ENCODE measurements at regions not wholly inside any gene's neighbourhood (a gene's known extent, or its start where the extent isn't known, plus 50 kb on each side); places are given as distances from the start of the nearest gene placed in this dataset.
A peak's percentile ranks its signal among the peaks of the same experiment; 100 is the strongest.
"Not testable (repeated sequence)": the region's sequence is repeated elsewhere in the genome, so short reads cannot be mapped to it uniquely, and the experiment has no call there.

- no peaks in the 10 kb centered on the region for H3K27me3 ChIP-seq (ENCODE audit: insufficient read depth, low read length)
- H3K27ac ChIP-seq (ENCODE audit: low read depth, low read length): peak overlapping the region; percentile 46; the same call in 1 of the 2 replicates
- peaks cover 39% of the 10 kb centered on the region for H3K4me1 ChIP-seq (ENCODE audit: insufficient read depth, low read length)
- no peak overlapping the region for H3K9ac ChIP-seq (ENCODE audit: low read depth, low read length)
- H3K9me3 ChIP-seq (ENCODE audit: insufficient read depth, low read depth, low read length): no peaks in the 10 kb centered on the region
- 100% methylated on average over 1 of the region's 1 CpG for WGBS
- no peaks in the 10 kb centered on the region for H3K36me3 ChIP-seq (ENCODE audit: insufficient read depth, low read length)
- no peak overlapping the region for H3K4me3 ChIP-seq (ENCODE audit: low read length)
Measured at GRCh38 chr4:173091362-173091761, 77.2 kb upstream of the GALNT7 start.

DNA sequence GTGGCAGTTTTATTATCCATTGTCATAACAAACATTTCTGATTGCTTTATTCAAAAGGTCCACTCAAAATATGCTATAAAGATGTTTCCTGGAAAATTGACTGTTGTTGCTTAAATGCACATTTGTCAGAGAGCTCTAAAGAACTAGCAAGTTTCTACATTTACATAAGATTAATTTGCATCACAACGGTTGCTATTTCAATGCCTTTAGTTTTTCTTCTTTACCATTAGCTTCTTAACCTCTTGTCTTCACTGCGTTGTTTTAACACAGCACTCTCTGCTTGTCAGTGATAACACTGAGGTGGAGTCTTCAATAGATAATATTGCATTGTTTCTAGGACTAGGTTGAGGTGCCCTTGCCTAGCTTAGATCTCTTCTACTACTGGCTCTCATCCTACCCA lies 76.7 kb upstream of the GALNT7 start:
- WGBS: 5% methylated on average over 2 of the region's 2 CpGs
- Histone ChIP-seq H3K9ac (ENCODE audit: low read depth, low read length) (no peak overlapping the region), H3K36me3 (ENCODE audit: insufficient read depth, low read length) (no peaks in the 10 kb centered on the region), H3K27ac (ENCODE audit: low read depth, low read length) (peak overlapping the region; percentile 46; the same call in 1 of the 2 replicates), H3K4me1 (ENCODE audit: insufficient read depth, low read length) (peaks cover 39% of the 10 kb centered on the region), H3K4me3 (ENCODE audit: low read length) (peak overlapping the region; percentile 1; the same call in 1 of the 2 replicates), H3K27me3 (ENCODE audit: insufficient read depth, low read length) (no peaks in the 10 kb centered on the region), H3K9me3 (ENCODE audit: insufficient read depth, low read depth, low read length) (no peaks in the 10 kb centered on the region)

GRCh38 chr4:173093361-173093760 lies 75.2 kb upstream of the GALNT7 start:
- Histone ChIP-seq H3K4me3 (ENCODE audit: low read length) (no peak overlapping the region), H3K9ac (ENCODE audit: low read depth, low read length) (no peak overlapping the region), H3K9me3 (ENCODE audit: insufficient read depth, low read depth, low read length) (no peaks in the 10 kb centered on the region), H3K36me3 (ENCODE audit: insufficient read depth, low read length) (no peaks in the 10 kb centered on the region), H3K27me3 (ENCODE audit: insufficient read depth, low read length) (no peaks in the 10 kb centered on the region), H3K27ac (ENCODE audit: low read depth, low read length) (no peak overlapping the region), H3K4me1 (ENCODE audit: insufficient read depth, low read length) (peaks cover 39% of the 10 kb centered on the region)
- 62% methylated on average over 1 of the region's 1 CpG for WGBS

GRCh38 chr4:173094739-173095421 lies 73.7 kb upstream of the GALNT7 start:
- Histone ChIP-seq H3K27ac (ENCODE audit: low read depth, low read length) (no peak overlapping the region), H3K27me3 (ENCODE audit: insufficient read depth, low read length) (no peaks in the 10 kb centered on the region), H3K4me1 (ENCODE audit: insufficient read depth, low read length) (peaks cover 39% of the 10 kb centered on the region), H3K9ac (ENCODE audit: low read depth, low read length) (no peak overlapping the region), H3K36me3 (ENCODE audit: insufficient read depth, low read length) (no peaks in the 10 kb centered on the region), H3K9me3 (ENCODE audit: insufficient read depth, low read depth, low read length) (no peaks in the 10 kb centered on the region), H3K4me3 (ENCODE audit: low read length) (no peak overlapping the region)
- WGBS: 90% methylated on average over 1 of the region's 2 CpGs

GRCh38 chr4:173099447-173099846 lies 69.2 kb upstream of the GALNT7 start:
- not testable (repeated sequence) for H3K4me3 ChIP-seq (ENCODE audit: low read length); H3K27ac ChIP-seq (ENCODE audit: low read depth, low read length); H3K27me3 ChIP-seq (ENCODE audit: insufficient read depth, low read length); H3K4me1 ChIP-seq (ENCODE audit: insufficient read depth, low read length); H3K9me3 ChIP-seq (ENCODE audit: insufficient read depth, low read depth, low read length); H3K9ac ChIP-seq (ENCODE audit: low read depth, low read length); H3K36me3 ChIP-seq (ENCODE audit: insufficient read depth, low read length)
- WGBS: 97% methylated on average over 6 of the region's 6 CpGs

GRCh38 chr4:173111031-173111430 lies 57.6 kb upstream of the GALNT7 start:
- Histone ChIP-seq H3K4me3 (ENCODE audit: low read length) (no peak overlapping the region), H3K4me1 (ENCODE audit: insufficient read depth, low read length) (peaks cover 6% of the 10 kb centered on the region; the same call in 1 of the 2 replicates), H3K36me3 (ENCODE audit: insufficient read depth, low read length) (no peaks in the 10 kb centered on the region), H3K9me3 (ENCODE audit: insufficient read depth, low read depth, low read length) (no peaks in the 10 kb centered on the region), H3K9ac (ENCODE audit: low read depth, low read length) (no peak overlapping the region), H3K27me3 (ENCODE audit: insufficient read depth, low read length) (no peaks in the 10 kb centered on the region), H3K27ac (ENCODE audit: low read depth, low read length) (no peak overlapping the region)

DNA sequence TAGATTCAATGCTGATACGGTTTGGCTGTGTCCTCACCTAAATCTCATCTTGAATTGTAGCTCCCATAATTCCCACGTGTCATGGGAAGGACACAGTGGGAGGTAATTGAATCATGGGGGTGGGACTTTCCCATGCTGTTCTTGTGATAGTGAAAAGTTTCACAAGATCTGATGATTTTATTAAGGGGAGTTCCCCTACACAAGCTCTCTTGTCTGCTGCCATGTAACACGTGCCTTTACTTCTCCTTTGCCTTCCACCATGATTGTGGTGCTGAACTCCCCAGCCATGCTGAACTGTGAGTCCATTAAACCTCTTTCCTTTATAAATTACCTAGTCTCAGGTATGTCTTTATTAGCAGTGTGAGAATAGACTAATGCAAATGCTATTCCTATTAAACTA lies 51.2 kb upstream of the GALNT7 start:
- H3K4me3 ChIP-seq (ENCODE audit: low read length); H3K27ac ChIP-seq (ENCODE audit: low read depth, low read length); H3K27me3 ChIP-seq (ENCODE audit: insufficient read depth, low read length); H3K4me1 ChIP-seq (ENCODE audit: insufficient read depth, low read length); H3K36me3 ChIP-seq (ENCODE audit: insufficient read depth, low read length); H3K9ac ChIP-seq (ENCODE audit: low read depth, low read length); H3K9me3 ChIP-seq (ENCODE audit: insufficient read depth, low read depth, low read length): not testable (repeated sequence)
- WGBS: 83% methylated on average over 3 of the region's 3 CpGs

All from HUES64 (cell line).